22Rv1 (cell line): ENCODE measurements at regions not wholly inside any gene's neighbourhood (a gene's known extent, or its start where the extent isn't known, plus 50 kb on each side); places are given as distances from the start of the nearest gene placed in this dataset.

ENCODE experiments used
- ZFX ChIP-seq: fragments of 450-650 bp; IDR thresholded peaks from 2 replicates; pipeline ENCODE4 v1.6.1; 2017; ENCODE audit warnings: antibody characterized with exemption, borderline replicate concordance
- TF ChIP-seq, protein P1 (sequence below): fragments of 450-650 bp; IDR thresholded peaks from 2 replicates; pipeline ENCODE4 v1.5.1; 2017; ENCODE audit warnings: mild to moderate bottlenecking

- TF ChIP-seq, protein P1, sequence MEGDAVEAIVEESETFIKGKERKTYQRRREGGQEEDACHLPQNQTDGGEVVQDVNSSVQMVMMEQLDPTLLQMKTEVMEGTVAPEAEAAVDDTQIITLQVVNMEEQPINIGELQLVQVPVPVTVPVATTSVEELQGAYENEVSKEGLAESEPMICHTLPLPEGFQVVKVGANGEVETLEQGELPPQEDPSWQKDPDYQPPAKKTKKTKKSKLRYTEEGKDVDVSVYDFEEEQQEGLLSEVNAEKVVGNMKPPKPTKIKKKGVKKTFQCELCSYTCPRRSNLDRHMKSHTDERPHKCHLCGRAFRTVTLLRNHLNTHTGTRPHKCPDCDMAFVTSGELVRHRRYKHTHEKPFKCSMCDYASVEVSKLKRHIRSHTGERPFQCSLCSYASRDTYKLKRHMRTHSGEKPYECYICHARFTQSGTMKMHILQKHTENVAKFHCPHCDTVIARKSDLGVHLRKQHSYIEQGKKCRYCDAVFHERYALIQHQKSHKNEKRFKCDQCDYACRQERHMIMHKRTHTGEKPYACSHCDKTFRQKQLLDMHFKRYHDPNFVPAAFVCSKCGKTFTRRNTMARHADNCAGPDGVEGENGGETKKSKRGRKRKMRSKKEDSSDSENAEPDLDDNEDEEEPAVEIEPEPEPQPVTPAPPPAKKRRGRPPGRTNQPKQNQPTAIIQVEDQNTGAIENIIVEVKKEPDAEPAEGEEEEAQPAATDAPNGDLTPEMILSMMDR = no peak
- TF ChIP-seq ZFX = no peak
These were observed 91.2 kb downstream of the LPAR4 start for GRCh38 chrX:78838709-78839108.
